ENCODE measurements at regions not wholly inside any gene's neighbourhood (a gene's known extent, or its start where the extent isn't known, plus 50 kb on each side); places are given as distances from the start of the nearest gene placed in this dataset.
A peak's percentile ranks its signal among the peaks of the same experiment; 100 is the strongest.

DNA sequence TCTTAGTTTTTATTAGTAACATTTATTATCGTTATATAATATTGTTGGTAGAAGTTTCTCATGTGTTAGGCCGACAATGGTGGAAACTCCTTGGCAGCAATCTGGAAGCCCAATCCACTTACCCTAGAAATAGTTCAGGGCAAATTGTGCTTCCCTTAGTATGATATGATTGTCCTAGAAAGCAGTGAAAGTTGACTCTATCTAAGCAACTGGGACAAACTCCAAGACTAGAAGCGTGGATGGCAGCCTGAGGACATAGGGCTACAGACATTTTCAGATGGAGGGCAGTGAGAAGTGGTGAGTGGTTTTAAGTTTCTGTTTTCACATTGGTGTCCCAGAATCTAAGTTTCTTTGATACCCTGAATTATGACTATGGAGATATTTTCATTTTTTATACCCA is 63.3 kb upstream of the TRPC3 start:
- ATAC-seq, result no peak
- no TSS peak for BruUV-seq (replicated peaks)
- POLR2A ChIA-PET (ENCODE audit: unreplicated experiment), result no interaction called here

DNA sequence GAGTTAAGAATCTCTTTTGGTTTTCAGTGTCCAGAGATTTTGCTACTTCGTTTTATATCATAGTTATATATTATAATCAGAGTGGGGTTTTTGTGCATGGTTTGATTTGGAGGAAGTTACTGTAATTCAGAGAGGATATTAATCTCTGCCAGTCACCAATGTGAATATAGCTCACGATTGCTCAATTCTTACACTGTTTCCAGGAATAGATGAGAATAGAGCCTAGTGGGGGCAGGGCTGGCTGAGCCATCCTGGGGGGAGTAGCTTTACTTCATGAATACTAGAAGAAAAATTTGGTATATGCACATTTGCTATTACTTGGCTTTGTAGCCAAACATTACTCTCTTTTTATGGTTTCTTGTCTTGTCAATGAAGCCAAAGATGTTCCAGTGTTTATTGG is 60.9 kb upstream of the TRPC3 start:
- ATAC-seq, result no peak
- H3K4me2 ChIP-seq (ENCODE audit: low read length), result no peak overlapping the region
- no TSS peak for BruUV-seq (replicated peaks)
- no peaks in the 10 kb centered on the region for H4K20me1 ChIP-seq (ENCODE audit: low read length)
- TF ChIP-seq, protein P1, sequence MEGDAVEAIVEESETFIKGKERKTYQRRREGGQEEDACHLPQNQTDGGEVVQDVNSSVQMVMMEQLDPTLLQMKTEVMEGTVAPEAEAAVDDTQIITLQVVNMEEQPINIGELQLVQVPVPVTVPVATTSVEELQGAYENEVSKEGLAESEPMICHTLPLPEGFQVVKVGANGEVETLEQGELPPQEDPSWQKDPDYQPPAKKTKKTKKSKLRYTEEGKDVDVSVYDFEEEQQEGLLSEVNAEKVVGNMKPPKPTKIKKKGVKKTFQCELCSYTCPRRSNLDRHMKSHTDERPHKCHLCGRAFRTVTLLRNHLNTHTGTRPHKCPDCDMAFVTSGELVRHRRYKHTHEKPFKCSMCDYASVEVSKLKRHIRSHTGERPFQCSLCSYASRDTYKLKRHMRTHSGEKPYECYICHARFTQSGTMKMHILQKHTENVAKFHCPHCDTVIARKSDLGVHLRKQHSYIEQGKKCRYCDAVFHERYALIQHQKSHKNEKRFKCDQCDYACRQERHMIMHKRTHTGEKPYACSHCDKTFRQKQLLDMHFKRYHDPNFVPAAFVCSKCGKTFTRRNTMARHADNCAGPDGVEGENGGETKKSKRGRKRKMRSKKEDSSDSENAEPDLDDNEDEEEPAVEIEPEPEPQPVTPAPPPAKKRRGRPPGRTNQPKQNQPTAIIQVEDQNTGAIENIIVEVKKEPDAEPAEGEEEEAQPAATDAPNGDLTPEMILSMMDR (conservative IDR thresholded peaks at IDR 0.05; ENCODE audit: low read depth, low read length), result no peak
- TF ChIP-seq EZH2 (IDR thresholded peaks at IDR 0.05; ENCODE audit: low read length, unreplicated experiment), result no peak
- no peak for TF ChIP-seq EZH2phosphoT487 (IDR thresholded peaks at IDR 0.05; ENCODE audit: borderline replicate concordance, low read length)
- no peak overlapping the region for H3K4me3 ChIP-seq (ENCODE audit: low read length)
- CTCF ChIA-PET, result no interaction called here
- no peak overlapping the region for H3K27ac ChIP-seq (ENCODE audit: low read length)
- no peak overlapping the region for H2AFZ ChIP-seq (ENCODE audit: low read length)
- H3K27me3 ChIP-seq (ENCODE audit: low read length), result peaks cover 16% of the 10 kb centered on the region; the same call in 1 of the 2 replicates
- no peaks in the 10 kb centered on the region for H3K9me3 ChIP-seq (ENCODE audit: low read length)
- H3K9me2 ChIP-seq (replicated peaks; ENCODE audit: low read length), result no peaks in the 10 kb centered on the region
- H3K4me1 ChIP-seq (ENCODE audit: insufficient read depth, low read length), result peaks cover 9% of the 10 kb centered on the region; the same call in 1 of the 2 replicates
- POLR2A ChIA-PET (ENCODE audit: unreplicated experiment), result no interaction called here
- intact Hi-C loops (cut with micrococcal nuclease), result no loop called here
- H3K36me3 ChIP-seq (ENCODE audit: low read depth, low read length), result no peaks in the 10 kb centered on the region
- no peaks in the 10 kb centered on the region for H3K79me2 ChIP-seq (ENCODE audit: low read length)
- no peak overlapping the region for H3K9ac ChIP-seq (ENCODE audit: low read length)
- no peak for DNase-seq
- no peaks in the 10 kb centered on the region for H3F3A ChIP-seq (ENCODE audit: low read length, unreplicated experiment)

More for the DNA sequence above, 63.3 kb upstream of the TRPC3 start:
- Histone ChIP-seq H4K20me1 (ENCODE audit: low read length) (no peaks in the 10 kb centered on the region), H3K9me3 (ENCODE audit: low read length) (no peaks in the 10 kb centered on the region), H2AFZ (ENCODE audit: low read length) (no peak overlapping the region), H3K9ac (ENCODE audit: low read length) (no peak overlapping the region), H3K27me3 (ENCODE audit: low read length) (peaks cover 16% of the 10 kb centered on the region; the same call in 1 of the 2 replicates), H3K27ac (ENCODE audit: low read length) (no peak overlapping the region), H3K4me1 (ENCODE audit: insufficient read depth, low read length) (peaks cover 9% of the 10 kb centered on the region; the same call in 1 of the 2 replicates), H3K9me2 (replicated peaks; ENCODE audit: low read length) (no peaks in the 10 kb centered on the region), H3K4me3 (ENCODE audit: low read length) (no peak overlapping the region), H3K4me2 (ENCODE audit: low read length) (no peak overlapping the region), H3K79me2 (ENCODE audit: low read length) (no peaks in the 10 kb centered on the region), H3F3A (ENCODE audit: low read length, unreplicated experiment) (no peaks in the 10 kb centered on the region), H3K36me3 (ENCODE audit: low read depth, low read length) (no peaks in the 10 kb centered on the region)
- CTCF ChIA-PET, result no interaction called here
- intact Hi-C loops (cut with micrococcal nuclease), result no loop called here
- TF ChIP-seq EZH2 (IDR thresholded peaks at IDR 0.05; ENCODE audit: low read length, unreplicated experiment), result no peak
- TF ChIP-seq EZH2phosphoT487 (IDR thresholded peaks at IDR 0.05; ENCODE audit: borderline replicate concordance, low read length), result no peak
- TF ChIP-seq, protein P1 (conservative IDR thresholded peaks at IDR 0.05; ENCODE audit: low read depth, low read length), result no peak
- no peak for DNase-seq

DNA sequence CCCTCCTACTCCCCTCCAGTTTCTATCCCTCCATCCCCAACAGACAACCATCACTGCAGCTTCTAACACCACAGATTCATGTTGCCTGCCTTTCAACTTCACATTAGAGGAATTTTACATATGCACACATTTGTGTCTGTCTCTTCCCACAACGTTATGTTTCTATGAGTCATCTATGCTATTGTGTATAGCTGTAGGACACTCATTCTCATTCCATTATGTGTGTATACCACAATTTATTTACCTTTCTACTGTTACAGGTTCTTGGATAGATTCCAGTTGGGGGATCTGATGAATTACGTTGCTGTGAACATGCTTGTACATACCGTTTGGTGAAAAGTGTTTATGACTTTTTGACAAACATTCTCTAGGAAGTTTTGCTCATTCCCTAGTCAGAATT is 58.8 kb upstream of the TRPC3 start:
- DNase-seq (peak; percentile 68), ATAC-seq (peak; percentile 58)
- H3K27me3 ChIP-seq (ENCODE audit: low read length), result peaks cover 15% of the 10 kb centered on the region
- ChIA-PET CTCF (no interaction called here), POLR2A (ENCODE audit: unreplicated experiment) (no interaction called here)
- TF ChIP-seq EZH2 (IDR thresholded peaks at IDR 0.05; ENCODE audit: low read length, unreplicated experiment) (no peak), EZH2phosphoT487 (IDR thresholded peaks at IDR 0.05; ENCODE audit: borderline replicate concordance, low read length) (no peak)
- TF ChIP-seq, protein P1 (conservative IDR thresholded peaks at IDR 0.05; ENCODE audit: low read depth, low read length), result no peak
- no peak overlapping the region for H3K9ac ChIP-seq (ENCODE audit: low read length)
- no peaks in the 10 kb centered on the region for H3K79me2 ChIP-seq (ENCODE audit: low read length)
- BruUV-seq (replicated peaks), result no TSS peak
- H3F3A ChIP-seq (ENCODE audit: low read length, unreplicated experiment), result no peaks in the 10 kb centered on the region
- no peaks in the 10 kb centered on the region for H4K20me1 ChIP-seq (ENCODE audit: low read length)
- no peaks in the 10 kb centered on the region for H3K36me3 ChIP-seq (ENCODE audit: low read depth, low read length)
- intact Hi-C loops (cut with micrococcal nuclease), result no loop called here
- no peak overlapping the region for H3K4me2 ChIP-seq (ENCODE audit: low read length)
- H3K9me3 ChIP-seq (ENCODE audit: low read length), result no peaks in the 10 kb centered on the region
- no peak overlapping the region for H2AFZ ChIP-seq (ENCODE audit: low read length)
- H3K27ac ChIP-seq (ENCODE audit: low read length), result no peak overlapping the region
- peaks cover 9% of the 10 kb centered on the region; the same call in 1 of the 2 replicates for H3K4me1 ChIP-seq (ENCODE audit: insufficient read depth, low read length)
- no peak overlapping the region for H3K4me3 ChIP-seq (ENCODE audit: low read length)
- H3K9me2 ChIP-seq (replicated peaks; ENCODE audit: low read length), result no peaks in the 10 kb centered on the region

Data from PC-3 (cell line).